Epithelial cell of prostate (primary cell): ENCODE measurements at regions not wholly inside any gene's neighbourhood (a gene's known extent, or its start where the extent isn't known, plus 50 kb on each side); places are given as distances from the start of the nearest gene placed in this dataset.

Experiments used
- DNase-seq: peaks from one replicate; pipeline ENCODE4 v3.0.0-alpha.2; 2011; ENCODE audit warnings: low read depth, low spot score
- H3K27ac ChIP-seq: fragments of 450-650 bp; 2 replicates; pipeline ENCODE4 v1.5.1; 2017; ENCODE audit warnings: mild to moderate bottlenecking

- H3K27ac ChIP-seq = no peak overlapping the region
- DNase-seq = no peak
Measured at GRCh38 chr15:95444860-95445259, 885.6 kb upstream of the NR2F2 start.

- DNase-seq = no peak
- no peak overlapping the region for H3K27ac ChIP-seq
Measured at GRCh38 chr15:95446854-95447253, 883.6 kb upstream of the NR2F2 start.

GRCh38 chr15:95447486-95447885 is 883.0 kb upstream of the NR2F2 start:
- H3K27ac ChIP-seq = no peak overlapping the region
- no peak for DNase-seq

GRCh38 chr15:95448531-95449229 is 881.8 kb upstream of the NR2F2 start:
- DNase-seq = no peak

GRCh38 chr15:95449230-95449628 is 881.3 kb upstream of the NR2F2 start:
- no peak for DNase-seq
- H3K27ac ChIP-seq = no peak overlapping the region

More at GRCh38 chr15:95448531-95449229, 881.8 kb upstream of the NR2F2 start:
- no peak overlapping the region for H3K27ac ChIP-seq

- DNase-seq = no peak
- no peak overlapping the region for H3K27ac ChIP-seq
Measured at GRCh38 chr15:95450413-95450812, 880.1 kb upstream of the NR2F2 start.

- H3K27ac ChIP-seq = no peak overlapping the region
- DNase-seq = no peak
Measured at GRCh38 chr15:95451938-95452337, 878.6 kb upstream of the NR2F2 start.

GRCh38 chr15:95454403-95455262 is 875.9 kb upstream of the NR2F2 start:
- DNase-seq = no peak
- H3K27ac ChIP-seq = no peak overlapping the region

- DNase-seq = no peak
Measured at GRCh38 chr15:95457520-95457919, 873.0 kb upstream of the NR2F2 start.

GRCh38 chr15:95458721-95459120 is 871.8 kb upstream of the NR2F2 start:
- H3K27ac ChIP-seq = no peak overlapping the region

More at GRCh38 chr15:95457520-95457919, 873.0 kb upstream of the NR2F2 start:
- H3K27ac ChIP-seq = no peak overlapping the region

GRCh38 chr15:95459273-95459672 is 871.2 kb upstream of the NR2F2 start:
- H3K27ac ChIP-seq = no peak overlapping the region
- no peak for DNase-seq

More at GRCh38 chr15:95458721-95459120, 871.8 kb upstream of the NR2F2 start:
- DNase-seq = no peak

GRCh38 chr15:95464509-95464908 is 866.0 kb upstream of the NR2F2 start:
- no peak for DNase-seq
- H3K27ac ChIP-seq = no peak overlapping the region

- DNase-seq = no peak
- H3K27ac ChIP-seq = no peak overlapping the region
Measured at GRCh38 chr15:95468820-95469219, 861.7 kb upstream of the NR2F2 start.

- no peak overlapping the region for H3K27ac ChIP-seq
- no peak for DNase-seq
Measured at GRCh38 chr15:95469496-95470000, 861.0 kb upstream of the NR2F2 start.

- H3K27ac ChIP-seq = no peak overlapping the region
- no peak for DNase-seq
Measured at GRCh38 chr15:95470529-95470928, 860.0 kb upstream of the NR2F2 start.

GRCh38 chr15:95470997-95471689 is 859.4 kb upstream of the NR2F2 start:
- DNase-seq = no peak
- H3K27ac ChIP-seq = no peak overlapping the region

- DNase-seq = no peak
Measured at GRCh38 chr15:95471690-95472086, 858.8 kb upstream of the NR2F2 start.

GRCh38 chr15:95475067-95475466 is 855.4 kb upstream of the NR2F2 start:
- H3K27ac ChIP-seq = no peak overlapping the region
- no peak for DNase-seq

More at GRCh38 chr15:95471690-95472086, 858.8 kb upstream of the NR2F2 start:
- H3K27ac ChIP-seq = no peak overlapping the region

- no peak overlapping the region for H3K27ac ChIP-seq
- no peak for DNase-seq
Measured at GRCh38 chr15:95479308-95479707, 851.2 kb upstream of the NR2F2 start.

- no peak for DNase-seq
- no peak overlapping the region for H3K27ac ChIP-seq
Measured at GRCh38 chr15:95485367-95485766, 845.1 kb upstream of the NR2F2 start.

GRCh38 chr15:95486224-95486623 is 844.3 kb upstream of the NR2F2 start:
- H3K27ac ChIP-seq = no peak overlapping the region
- DNase-seq = no peak
